ENCODE measurements at regions not wholly inside any gene's neighbourhood (a gene's known extent, or its start where the extent isn't known, plus 50 kb on each side); places are given as distances from the start of the nearest gene placed in this dataset.

DNA sequence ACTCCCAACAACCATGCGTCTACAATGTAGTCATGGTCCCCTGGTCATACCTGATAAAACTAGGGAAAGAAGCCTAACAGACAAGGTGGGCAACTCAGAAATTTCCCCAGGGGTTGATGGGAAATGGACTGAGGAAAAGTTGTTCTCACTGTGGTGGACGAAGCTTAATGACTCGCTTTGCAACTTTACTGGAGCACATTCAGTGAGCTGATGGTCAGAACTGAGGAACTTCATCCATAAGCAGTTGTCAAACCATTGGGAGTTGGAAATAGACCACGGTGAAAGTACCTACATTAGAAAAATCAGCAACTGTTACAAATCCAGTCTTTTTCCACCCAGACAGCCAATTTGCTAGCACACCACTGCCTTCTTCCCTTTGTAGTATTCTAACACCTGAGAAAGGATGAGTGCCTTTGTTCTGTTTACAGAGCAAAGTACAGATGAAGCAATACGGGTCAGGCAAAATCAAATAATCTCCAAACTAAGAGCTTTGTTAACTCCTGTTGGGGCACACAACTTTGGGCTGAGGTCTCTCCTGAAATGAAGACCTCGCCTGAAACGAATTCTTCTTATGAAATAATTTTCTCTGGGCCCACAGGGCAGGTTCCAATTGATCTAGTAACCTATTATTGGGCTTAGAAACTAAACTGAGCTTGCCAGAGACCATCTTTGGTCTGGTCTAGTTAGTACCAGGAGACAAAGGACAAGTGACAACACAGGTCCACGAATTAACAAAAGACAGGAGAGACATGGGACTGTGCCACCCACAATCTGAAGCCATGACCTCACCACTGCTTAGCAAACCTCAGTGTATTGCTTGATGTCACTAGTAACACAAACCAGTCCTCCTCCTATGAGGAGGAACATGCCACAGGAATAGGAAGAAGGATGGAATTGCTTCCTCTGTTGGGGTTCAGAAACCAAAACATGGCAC lies 58.9 kb upstream of the NFKB1 start:
- TF ChIP-seq EP300 (IDR thresholded peaks at IDR 0.05): no peak
- no peak for TF ChIP-seq POLR2A (IDR thresholded peaks at IDR 0.05)
- no peak for TF ChIP-seq CTCF (IDR thresholded peaks at IDR 0.05)

Measured in ovary (tissue), 3 donors.